GM12874 (cell line): ENCODE measurements at regions not wholly inside any gene's neighbourhood (a gene's known extent, or its start where the extent isn't known, plus 50 kb on each side); places are given as distances from the start of the nearest gene placed in this dataset.

Experiments used
- TF ChIP-seq, protein P1 (sequence below): IDR thresholded peaks from 2 replicates; pipeline ENCODE4 v1.5.1; 2011; ENCODE audit warnings: low read depth, mild to moderate bottlenecking, control low read depth, low read length, moderate library complexity; ENCODE audit not compliant: insufficient read depth

- TF ChIP-seq, protein P1, sequence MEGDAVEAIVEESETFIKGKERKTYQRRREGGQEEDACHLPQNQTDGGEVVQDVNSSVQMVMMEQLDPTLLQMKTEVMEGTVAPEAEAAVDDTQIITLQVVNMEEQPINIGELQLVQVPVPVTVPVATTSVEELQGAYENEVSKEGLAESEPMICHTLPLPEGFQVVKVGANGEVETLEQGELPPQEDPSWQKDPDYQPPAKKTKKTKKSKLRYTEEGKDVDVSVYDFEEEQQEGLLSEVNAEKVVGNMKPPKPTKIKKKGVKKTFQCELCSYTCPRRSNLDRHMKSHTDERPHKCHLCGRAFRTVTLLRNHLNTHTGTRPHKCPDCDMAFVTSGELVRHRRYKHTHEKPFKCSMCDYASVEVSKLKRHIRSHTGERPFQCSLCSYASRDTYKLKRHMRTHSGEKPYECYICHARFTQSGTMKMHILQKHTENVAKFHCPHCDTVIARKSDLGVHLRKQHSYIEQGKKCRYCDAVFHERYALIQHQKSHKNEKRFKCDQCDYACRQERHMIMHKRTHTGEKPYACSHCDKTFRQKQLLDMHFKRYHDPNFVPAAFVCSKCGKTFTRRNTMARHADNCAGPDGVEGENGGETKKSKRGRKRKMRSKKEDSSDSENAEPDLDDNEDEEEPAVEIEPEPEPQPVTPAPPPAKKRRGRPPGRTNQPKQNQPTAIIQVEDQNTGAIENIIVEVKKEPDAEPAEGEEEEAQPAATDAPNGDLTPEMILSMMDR = no peak
Observed at GRCh38 chr10:21257191-21257590, 268.3 kb downstream of the SKIDA1 start.

DNA sequence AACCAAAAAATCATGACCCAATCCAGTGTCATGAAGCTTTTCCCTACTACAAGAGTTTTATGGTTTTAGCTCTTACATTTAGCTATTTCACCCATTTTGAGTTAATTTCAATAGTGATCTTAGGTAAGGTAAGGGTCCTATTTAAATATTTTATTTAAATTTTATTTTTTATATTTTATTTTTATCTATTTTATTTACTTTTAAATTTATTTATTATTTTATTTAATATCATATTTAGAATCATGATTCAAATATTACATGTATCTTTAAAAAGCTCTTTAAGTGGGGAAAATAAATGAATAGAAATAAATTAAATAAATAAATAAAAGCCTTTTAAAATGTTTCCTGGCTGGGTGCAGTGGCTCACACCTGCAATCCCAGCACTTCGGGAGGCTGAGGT, 276.0 kb downstream of the SKIDA1 start:
- TF ChIP-seq, protein P1 = no peak

DNA sequence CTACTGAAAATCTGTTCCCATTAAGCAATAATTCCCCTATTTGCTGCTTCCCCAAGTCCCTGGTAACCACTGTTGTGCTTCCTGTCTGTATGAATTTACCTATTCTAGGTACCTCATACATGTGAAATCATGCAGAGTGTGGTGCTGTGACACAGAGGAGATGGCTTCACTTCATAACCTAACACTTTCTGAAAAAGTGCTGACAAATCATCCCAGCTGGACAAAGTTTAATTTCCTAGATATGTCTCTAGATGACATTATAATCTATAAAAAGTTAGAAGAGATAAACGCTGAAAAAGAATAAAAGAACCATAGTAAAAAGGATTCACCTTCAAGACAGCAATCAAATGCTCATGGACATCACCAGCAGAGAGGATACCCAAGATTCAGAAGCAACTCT, 277.9 kb downstream of the SKIDA1 start:
- TF ChIP-seq, protein P1 = no peak

DNA sequence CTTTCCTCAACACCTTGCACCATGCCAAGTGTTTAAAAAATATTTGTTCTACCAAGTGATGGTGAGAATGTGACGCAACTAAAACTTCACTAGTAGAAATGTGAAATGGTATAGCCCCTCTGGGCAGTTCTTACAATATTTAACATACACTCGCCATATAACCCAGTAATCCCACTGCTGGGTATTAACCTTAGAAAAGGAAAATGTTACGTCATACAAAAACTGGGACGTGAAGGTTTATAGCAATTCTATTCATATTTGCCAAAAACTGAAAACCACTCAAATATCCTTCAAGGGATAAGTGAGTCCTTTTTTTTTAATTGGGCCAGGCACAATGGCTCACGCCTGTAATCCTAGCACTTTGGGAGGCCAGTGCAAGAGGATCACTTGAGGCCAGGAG, 279.3 kb downstream of the SKIDA1 start:
- TF ChIP-seq, protein P1 = no peak

GRCh38 chr10:21243748-21244257, 281.7 kb downstream of the SKIDA1 start:
- TF ChIP-seq, protein P1 = no peak

GRCh38 chr10:21242915-21243314, 282.6 kb downstream of the SKIDA1 start:
- TF ChIP-seq, protein P1 = no peak

DNA sequence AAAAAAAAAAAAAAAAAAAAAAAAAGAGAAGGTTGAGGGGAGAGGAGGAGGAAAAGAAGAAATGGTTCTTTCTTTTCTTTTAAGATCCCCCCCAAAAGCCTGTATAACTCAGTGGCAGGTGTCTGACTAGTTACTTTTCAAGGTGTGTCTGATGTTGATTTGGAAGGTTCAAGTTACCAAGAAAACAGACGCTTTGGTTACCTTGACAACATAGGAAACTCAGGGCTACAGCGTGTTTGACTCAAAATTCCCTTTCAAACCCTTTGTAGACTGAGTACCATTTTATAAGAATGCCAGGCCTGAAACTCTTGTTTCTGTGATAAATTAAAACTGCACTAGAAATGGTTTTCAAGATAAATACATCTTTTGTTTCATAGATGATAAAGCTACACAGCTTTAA, 286.8 kb downstream of the SKIDA1 start:
- TF ChIP-seq, protein P1 = no peak
